Stimulated activated naive CD4-positive, alpha-beta T cell (primary cell): ENCODE measurements at regions not wholly inside any gene's neighbourhood (a gene's known extent, or its start where the extent isn't known, plus 50 kb on each side); places are given as distances from the start of the nearest gene placed in this dataset.

Experiments
- DNase-seq, 6 experiments: peaks; one replicate each; lab custom pipeline; 2025; lab: John Stamatoyannopoulos, UW

DNA sequence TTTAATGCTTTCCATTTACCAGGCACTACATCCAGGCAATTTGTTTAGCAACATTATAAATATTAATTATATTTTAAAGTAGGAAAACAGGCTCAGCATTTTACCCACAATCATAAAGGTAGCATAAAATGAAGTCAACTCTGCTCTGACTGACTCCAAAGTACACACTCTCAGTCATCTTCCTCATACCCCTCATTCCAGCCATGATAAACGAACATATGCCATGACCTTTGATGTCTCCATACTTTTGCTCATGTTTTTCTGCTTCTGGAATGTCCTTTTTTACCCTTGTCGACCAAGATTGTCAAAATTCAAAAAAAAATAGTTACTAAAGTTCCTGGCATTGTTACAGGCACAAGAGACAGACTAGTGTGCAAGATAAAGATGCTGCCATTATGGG is 77.7 kb upstream of the SOX6 start:
- no peak for DNase-seq

DNA sequence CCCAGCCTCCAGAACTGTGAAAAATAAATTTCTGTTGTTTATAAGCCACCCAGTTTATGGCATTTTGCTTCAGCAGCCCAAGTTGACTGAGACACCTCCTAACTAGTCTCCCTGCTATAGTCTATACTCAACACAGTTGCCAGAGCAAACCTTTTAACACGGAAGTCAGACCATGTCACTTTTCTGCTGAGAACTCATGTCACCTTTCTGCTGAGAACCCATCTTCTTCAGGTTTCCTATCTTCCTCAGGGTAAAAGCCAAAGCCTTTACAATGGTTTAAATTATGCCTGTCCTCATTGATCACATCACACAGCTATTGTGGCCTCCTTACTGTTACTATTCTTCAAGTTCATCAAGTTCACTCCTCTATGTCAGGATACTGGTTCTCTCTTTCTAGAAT is 74.3 kb upstream of the SOX6 start:
- no peak for DNase-seq

DNA sequence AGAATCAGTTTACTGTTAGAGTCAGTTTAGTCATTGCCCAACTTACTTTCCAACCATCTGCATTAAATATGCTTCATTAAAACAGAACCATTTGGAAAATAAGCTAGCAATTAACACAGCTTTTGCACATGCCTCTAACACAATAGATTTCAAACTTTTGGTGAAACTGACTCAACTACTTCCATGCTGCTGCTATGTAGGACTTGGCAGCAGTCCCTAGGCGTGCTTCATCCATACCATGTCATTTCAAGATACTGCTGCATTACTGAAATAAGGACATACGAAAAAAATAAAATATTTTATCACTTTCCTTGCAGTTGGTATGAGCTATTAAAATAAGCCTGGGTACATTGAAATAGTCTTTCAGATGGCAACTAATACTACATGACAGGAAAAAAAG is 65.5 kb upstream of the SOX6 start:
- no peak for DNase-seq

DNA sequence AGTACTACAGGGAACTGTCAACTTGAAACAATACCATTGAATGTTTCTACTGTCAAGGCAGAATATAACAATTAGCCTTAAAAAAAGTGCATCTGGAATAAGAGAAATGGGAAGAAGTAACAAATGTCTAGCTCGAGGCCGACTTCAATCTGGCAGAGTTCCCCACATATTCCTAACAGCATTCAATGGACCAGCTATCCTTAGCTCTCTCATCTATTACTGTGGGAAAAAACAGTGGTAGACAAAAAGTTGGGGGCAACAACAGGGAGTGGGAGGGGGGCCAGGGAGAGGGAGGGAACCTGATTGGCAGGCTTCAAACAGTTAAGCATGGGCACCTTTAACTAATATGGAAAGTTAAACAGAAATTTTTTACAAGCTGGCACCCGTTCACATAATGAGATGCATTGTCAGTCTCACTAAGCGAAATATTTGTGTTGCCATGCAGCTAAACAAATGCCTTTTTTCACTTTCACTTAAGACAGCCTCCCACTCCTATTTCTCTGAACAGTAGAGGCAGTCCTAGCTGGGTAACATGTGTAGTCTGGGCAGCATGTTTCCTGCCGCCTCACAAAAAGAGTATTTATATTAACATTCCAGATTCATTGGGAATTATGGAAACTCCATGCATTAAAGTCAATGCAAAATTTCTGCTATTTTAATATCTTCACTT is 62.2 kb upstream of the SOX6 start:
- no peak for DNase-seq

DNA sequence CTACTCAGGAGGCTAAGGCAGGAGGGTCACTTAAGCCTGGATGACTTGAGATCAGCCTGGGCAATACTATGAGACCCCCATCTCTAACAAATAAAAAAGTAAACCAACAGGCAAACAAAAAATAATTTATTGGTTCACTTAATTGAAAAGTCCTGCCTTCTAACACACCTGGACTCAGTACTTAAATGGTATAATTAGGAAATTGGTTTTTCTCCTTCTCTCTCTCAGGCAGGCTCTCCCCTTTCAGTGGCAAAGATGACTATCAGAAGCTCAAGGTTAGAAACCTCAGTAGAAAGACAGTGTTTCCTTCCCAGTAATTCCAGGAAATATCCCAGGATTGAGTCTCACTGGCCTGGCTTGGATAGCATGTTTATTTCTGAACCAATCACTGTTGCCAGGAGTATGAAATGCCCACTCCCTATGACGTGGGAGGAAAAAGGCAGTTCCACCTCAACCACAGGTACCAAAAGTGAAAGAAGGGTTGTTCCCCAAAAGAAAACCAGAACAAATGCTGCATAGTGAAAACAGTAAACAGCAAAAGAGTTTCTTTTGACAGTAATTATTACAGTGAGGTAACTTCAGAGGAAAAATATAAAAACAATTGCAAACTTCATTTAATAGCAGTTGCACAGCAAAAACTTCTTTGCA is 56.3 kb upstream of the SOX6 start:
- no peak for DNase-seq

DNA sequence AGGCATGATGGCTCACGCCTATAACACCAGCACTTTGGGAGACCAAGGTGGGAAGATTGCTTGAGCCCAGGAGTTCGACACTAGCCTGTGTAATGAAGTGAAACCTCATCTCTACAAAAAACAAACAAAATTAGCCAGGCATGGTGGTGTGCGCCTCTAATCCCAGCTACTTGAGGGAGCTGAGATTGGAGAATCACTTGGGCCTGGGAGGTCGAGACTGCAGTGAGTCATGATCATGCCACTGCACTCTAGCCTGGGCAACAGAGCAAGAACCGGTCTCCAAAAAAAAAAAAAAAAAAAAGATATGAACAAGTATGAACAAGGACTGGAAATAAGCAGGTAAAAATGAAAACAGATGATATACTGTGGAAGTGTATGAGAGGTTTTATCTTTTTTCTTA is 54.1 kb upstream of the SOX6 start:
- DNase-seq: no peak

DNA sequence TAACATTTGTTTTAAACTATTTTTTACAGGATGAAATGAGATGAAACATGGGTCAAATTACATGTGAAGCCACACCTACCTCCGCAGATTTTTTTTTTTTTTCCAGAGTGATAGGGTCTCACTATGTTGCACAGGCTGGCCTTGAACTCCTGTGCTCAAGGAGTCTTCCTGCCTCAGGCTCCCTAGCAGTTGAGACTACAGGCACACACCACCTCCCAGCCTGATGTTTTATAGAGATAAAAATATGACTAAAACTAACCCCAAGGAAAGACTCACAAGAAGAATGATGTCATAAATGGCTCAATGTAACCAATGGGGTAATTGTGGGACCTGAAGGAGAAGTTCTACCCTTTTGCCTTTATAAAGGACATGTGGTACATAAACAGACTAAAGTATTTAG is 52.3 kb upstream of the SOX6 start:
- DNase-seq: no peak

DNA sequence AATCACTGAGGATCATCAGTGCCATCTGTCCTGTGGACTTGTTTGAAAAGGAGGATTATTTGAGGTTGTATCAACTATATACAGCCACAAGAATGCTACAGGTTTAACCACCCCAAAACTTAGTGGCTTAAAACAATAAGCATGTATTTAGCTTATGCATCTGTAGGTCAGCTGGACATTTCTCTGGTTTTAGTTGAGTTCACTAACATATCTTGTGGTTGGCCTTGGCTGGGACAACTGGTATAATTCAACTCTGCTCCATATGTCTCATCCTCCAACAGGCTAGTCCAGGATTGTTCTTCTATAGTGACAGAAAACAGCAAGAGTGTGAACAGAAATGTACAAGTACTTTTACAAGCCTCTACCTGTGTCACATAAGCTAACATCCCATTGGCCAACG is 49.9 kb upstream of the SOX6 start:
- no peak for DNase-seq
